HG03108 (cell line): ENCODE measurements at regions not wholly inside any gene's neighbourhood (a gene's known extent, or its start where the extent isn't known, plus 50 kb on each side); places are given as distances from the start of the nearest gene placed in this dataset.
"Not testable (repeated sequence)": the region's sequence is repeated elsewhere in the genome, so short reads cannot be mapped to it uniquely, and the experiment has no call there.

ENCODE experiments used
- ATAC-seq: cut with Tn5 transposase; IDR thresholded peaks from one replicate; pipeline ENCODE4 v1.9.1; 2021; ENCODE audit warnings: moderate library complexity; ENCODE audit not compliant: unreplicated experiment

DNA sequence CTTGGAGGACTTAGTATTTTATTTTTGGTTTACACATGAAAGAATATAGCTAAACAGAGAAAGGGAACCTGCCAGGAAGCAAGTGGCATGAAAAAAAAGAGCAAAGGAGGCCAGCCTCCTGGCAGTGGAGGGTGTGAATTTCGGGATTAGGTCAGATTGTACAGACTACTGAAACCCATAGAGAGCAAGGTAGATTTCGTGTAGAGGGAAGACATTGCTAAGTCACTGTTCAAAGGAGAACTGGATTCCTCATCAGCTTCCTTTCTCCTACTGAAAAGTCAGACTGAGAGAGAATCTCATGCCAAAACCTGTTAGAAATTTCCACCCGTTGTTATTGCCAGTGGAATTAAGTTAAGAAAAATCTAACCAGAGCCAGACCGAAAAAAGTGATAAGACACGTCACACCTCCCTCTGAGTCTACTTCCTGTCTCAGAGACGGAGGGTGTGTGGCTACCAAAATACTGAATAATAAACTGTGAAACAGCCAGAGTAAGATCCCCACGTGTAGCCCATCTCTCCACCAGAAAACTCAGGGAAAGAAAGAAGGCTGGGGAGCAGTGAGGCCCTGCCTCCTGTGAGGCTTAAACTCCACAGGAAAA lies 118.8 kb downstream of the SKIDA1 start:
- no peak for ATAC-seq

DNA sequence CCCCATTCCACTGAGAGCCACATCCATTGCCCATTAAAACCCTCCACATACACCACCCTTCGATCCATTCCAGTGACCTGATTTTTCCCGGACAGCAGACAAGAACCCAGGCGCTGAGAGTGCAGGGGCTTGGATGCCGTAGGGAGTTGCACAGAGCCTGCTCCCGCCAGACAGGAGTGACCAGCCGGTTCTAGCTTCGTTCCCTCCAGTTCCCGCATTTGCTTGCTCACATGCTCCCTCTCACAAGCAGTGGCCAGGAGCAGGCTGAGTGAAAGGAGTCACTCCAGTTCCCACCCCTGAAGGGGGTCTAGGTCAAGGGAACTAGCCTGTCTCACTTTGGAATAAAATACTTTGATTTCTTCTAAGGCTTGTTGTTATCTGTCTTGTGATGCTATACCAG lies 119.5 kb downstream of the SKIDA1 start:
- no peak for ATAC-seq

DNA sequence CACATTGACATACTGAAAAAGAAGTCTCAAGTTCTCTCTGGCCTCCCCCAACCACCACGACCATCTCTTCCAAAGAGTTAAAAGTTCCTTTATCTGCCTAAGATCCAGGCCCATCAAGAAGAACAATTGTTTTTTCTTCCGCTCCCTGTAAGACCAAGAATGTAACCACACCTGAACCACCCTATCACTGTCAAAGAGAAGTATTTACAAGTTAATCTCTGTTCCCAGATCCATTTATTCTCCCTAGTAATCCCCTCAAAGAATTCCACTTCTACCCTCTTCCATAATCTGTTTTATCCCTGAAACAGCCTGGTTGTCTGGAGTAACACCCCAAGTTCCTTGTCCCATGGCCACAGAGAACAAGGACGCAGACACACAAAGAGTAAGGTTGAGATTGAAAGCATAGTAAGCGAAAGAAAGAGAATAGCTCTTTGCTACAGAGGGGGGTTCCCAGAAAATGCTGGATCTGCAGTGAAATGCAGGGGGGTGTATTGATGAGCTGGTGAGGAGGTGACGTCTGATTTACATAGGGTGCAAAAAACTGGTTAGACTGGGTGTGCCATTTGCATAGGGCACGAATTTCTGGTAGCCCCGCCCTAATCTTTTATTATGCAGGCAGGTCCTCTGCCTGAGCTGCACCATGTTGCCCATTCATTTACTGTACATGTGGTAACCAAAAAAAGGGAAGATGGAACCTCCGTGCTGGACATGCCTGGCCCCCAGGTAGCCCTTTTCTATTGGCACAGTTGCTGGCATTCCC lies 122.0 kb downstream of the SKIDA1 start:
- no peak for ATAC-seq

DNA sequence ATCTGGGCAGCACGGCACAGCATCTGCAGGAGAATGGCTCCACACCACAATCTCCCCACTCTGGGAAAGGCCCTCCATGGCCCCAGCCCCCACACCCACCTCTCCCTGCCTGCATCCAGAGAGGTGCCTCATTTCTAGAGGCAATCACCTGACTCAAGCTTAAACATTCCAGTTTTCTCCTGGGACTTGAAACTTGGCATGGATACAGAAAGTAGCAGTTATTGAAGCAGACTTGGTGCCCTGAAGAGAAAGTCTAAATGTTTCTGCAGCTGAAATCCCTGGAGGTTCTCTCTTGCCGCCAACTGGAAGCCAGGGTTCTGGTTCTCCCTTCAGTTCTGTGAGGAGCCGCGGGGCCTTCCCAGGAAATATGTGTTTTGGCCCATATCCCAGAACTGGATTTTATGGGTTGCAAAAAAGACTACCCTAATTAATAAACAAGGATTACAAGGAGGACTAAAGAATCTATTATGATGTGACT lies 122.8 kb downstream of the SKIDA1 start:
- ATAC-seq = no peak

DNA sequence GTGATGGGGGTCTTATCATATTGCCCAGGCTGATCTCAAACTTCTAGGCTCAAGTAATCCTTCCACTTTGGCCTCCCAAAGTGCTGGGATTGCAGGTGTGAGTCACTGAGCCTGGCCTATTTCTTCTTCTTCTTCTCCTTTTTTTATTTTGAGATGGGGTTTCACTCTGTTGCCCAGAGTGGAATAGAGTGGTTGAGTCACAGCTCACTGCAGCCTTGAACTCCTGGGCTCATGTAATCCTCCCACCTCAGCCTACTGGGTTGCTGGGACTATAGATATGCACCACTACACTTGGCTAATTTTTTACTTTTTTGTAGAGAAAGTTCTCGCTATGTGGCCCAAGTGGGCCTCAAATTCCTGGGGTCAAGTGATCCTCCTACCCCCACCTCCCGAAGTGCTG lies 124.3 kb downstream of the SKIDA1 start:
- ATAC-seq = no peak

DNA sequence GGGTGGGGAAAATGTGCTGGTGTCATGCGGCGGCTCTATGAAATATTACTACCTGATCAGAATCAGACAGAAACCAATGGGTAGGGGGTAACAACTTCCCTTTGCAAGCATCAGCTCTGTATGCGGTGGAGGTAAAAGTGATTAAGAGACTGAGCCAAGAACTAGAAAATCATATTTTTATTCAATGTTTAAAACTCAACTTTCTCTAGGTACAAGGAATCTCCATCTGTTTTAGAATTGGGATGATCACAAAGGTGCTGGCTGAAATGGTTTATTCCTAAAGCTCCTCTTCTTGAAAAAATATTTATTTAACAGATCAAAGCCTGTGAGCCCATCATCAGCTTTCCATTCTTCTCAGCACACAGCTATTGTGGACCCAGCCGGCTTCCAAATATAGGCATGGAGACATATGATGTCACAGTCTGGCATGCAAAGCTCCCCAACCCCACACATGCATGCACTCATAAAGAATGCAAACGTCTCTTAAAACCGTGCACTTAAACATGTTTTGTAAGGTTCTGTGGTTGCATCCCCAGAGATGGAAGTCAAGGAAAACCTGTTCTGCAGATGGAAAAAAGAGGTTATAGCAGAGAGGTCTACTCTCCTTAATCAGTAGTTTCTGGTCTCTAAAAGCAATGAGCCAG lies 126.0 kb downstream of the SKIDA1 start:
- no peak for ATAC-seq

DNA sequence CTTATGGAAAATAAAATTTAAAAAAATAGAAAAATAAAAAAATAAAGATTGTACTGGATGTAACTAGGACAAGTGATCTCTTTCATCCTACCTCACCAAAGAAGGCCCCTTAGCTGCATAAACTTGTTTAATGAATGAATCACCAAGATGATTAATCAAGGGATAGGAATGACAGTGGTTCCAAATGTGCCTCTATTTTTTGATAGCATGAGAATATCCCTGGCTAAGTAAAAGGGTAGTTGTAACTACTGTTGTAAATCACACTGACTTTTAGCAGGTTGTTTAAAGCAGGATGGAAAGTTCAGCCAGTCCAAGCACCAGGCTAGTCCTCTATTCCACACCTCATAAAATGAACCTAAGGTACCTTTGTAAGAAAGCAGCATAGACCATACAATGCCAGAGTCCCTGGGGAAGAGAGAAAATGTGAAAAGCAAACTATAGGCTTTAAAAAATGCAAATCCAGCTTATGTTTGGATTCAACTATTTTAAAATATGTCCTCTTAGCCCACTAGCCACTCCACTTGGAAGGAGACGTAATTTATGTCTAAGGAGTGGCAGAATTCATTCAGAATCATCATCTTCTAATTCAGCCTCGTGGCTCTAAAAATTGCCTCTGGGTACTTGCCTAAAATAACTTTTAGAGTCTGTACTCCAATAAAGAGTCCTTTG lies 126.8 kb downstream of the SKIDA1 start:
- no peak for ATAC-seq

DNA sequence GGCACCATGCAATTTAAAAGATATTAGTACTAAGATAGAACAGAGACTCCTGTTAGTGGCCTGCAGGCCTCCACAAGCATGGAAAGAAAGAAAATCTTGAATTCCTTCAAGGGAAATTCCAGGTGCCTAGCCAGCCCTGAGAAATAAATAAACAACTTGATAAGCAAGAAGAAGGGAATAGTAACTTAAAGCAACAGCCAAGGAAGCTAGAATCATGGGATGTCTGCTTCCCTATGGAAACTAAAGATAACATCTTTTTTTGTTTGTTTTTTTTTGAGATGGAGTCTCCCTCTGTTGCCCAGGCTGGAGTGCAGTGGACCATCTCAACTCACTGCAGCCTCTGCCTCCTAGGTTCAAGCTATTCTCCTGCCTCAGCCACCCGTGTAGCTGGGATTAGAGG lies 128.6 kb downstream of the SKIDA1 start:
- no peak for ATAC-seq

DNA sequence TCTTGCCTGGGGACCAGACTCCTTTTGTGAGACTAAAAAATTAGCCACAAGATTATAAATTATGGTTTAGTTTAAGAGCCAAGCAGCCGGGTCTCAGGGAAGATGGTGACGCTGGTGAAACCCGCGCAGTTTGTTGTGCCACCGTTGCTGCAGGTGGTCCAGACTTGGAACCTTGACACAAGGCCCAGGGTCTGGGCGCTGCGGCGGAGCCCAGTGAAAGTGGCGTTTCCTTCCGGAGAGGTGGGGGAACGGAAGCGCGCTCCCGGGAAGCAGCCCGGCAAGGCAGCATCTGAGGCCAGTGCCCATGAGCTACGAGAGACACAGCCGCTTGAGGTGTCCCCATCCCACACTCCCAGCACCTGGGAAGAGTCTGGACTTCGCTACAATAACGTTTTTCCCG lies 131.6 kb downstream of the SKIDA1 start:
- ATAC-seq = no peak

DNA sequence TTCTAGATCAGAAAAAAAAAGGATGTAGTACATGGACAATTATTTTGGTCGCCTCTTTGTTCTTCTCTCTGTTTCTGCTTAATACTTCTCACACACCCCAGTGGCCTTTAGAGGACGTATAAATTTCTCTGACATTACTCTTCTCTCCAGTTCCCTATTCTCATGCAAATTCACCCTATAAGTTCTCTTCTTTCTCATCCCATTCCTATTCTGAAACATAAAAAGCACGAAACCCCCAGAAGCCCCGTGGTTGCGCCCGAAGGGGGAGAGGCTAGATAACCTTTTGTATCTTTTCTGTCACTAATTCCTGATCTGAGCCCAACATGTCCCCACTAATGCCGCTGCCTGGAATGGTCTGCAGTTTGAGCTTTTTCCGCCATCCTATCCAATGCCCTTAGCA lies 136.9 kb downstream of the SKIDA1 start:
- no peak for ATAC-seq

DNA sequence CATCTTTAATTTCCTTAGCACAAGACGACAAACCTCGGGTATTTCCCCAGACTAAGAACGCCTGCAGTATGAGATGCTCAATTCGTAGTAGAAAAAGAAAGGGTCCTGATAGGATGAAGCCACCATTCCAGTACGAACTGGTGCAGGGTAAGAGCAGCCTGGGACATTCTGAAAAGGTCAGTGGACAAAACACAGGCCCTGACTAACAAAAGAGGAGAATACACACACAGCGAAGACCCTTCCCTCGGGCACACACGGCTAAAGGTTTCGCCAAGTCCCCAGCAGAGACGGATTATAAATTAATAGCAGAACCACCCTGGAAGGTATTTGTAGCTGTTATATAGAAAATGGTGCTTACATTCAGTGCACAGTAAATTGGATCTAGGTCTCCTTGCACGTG lies 137.6 kb downstream of the SKIDA1 start:
- ATAC-seq = no peak

DNA sequence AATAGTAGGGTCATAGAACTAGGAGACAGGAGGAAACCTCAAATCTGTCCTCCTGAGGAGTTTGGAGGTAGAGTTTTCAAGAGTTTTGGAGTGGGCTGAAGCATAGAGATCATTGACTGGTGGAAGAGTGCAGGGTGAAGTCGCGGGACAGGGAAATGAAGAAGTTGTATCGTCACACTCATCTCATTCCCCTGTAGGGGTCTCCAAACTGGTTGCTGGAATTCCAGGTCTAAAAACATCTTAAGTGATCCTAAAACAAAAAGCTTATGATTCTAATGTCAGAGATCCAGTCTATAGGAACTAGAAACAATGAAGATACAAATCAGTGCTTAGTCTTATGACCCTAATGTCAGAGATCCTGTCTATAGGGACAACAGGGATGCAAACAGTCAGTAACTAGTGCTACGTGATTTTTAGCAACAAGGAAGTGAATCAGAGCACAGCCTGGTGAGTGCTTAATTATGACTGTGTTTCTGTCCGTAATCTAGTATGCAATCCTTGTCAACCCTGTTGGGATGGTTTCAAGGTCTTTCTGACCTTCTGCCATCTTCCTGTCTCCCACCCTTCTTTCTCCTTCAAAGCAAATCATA lies 139.4 kb downstream of the SKIDA1 start:
- no peak for ATAC-seq

DNA sequence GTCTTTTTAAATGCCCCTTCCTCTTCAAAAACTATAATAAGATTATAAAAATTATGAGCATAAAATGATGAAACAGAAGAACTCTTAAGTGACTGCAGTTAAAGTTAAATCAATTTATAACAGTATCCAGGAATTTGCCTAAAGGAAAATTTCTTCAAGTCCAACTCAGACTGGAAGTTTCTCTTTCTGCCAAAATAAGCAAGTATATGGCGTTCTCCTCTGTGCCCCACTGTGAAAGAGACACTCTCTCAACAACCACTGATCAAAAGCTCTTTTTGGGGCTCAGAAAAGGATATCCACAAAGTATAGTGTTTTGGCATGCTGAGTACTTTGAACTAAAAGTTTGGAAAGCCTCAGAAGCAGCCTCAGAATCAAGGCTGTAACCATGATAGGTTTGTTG lies 139.9 kb downstream of the SKIDA1 start:
- ATAC-seq = no peak

DNA sequence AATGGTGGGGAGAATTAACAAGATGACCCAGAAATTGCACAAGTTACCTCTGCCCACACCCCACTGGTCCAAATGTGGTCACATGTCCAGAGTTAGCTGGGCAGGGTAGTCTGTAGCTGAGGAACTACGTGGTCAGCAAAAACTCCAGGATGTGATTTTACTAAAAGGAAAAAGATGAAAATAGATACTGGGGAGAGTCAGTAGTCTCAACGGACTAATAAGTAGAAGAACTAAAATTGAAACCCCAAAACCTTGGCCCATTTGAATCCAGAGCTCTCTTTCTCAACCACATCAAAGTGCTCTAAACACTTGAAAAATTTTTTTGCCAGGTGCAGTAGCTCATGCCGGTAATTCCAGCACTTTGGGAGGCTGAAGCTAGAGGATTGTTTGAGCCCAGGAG lies 146.3 kb downstream of the SKIDA1 start:
- no peak for ATAC-seq

DNA sequence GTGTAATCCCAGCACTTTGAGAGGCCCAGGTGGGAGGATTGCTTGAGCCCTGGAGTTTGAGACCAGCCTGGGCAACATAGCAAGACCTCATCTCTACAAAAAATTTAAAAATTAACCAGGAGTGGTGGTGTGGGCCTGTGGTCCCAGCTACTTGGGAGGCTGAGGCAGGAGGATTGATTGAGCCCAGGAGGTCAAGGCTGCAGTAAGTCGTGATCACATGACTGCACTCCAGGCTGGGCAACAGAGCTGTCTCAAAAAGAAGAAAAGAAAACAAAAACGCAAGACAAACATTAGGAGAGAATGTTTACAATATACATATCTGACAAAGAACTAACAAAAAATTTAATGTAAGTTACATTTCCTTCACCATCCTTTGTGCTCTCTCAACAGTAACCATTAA lies 150.2 kb downstream of the SKIDA1 start:
- ATAC-seq = not testable (repeated sequence)

DNA sequence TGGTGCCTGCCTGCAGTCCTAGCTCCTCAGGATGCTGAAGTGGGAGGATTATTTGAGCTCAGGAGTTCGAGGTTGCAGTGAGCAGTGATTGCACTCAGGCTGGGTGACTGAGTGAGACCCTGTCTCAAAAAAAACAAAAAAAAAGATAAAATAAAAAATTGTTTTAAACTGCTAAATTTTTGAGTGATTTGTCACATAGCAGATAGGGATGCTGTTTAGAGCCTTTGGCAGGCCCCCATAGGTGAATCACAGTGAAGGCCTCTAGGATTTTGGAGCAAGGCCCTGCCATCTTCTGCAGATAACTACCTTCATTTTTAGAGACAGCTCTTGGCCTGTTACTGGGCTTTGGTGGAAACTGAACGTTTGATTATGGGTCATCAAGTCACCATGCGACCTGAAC lies 151.6 kb downstream of the SKIDA1 start:
- ATAC-seq = not testable (repeated sequence)

DNA sequence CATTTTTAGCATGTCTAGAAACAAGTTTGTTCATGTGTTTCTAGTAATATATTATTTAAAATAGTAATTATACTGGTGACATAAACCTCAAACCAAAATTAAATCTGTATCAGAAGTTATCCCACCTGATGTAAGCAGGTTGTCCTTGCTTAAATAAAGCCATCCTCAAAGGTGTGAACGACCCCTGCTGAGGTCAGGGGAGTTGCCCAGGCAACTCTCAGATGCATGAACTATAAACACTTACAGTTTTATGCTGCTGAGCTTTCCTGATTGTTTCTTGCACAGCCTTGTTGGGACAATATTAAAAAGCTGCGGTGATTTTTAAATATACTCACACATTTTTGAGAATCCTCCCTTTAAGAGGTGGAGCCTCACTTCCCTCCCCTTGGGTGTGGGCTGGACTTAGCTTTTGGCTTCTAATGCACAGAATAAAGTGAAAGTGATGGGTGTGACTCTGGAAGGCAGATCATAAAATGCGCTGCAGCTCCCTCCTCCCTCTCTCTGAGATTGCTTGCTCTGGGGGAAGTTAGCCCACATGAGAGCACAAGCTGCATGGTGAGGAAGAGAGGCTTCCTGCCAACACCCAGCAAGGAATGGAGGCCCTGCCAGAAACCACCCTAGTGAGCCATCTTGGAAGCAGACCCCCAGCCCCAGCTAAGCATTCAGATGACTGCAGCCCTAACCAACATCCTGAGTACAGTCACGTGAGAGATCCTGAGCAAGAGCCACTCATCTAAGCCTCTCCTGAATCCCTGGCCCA lies 152.7 kb downstream of the SKIDA1 start:
- no peak for ATAC-seq

DNA sequence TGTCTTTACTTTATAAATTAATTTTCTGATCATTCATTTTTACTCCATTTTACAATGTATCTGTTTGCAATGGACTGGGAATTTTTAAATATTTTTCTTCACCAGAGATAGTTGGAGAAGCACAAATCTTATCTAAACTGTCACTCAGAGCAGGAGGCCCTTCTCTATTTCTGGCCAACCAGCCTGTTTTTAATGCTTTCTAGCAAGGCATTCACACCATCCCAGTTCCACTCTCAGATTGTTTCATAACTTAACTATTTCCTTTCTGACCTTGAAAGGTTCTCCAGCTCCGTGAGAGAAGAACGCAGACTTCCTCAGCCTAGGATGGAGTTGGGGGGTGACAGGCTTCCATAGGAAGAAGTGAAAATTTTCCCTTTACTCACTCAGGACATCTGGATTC lies 155.8 kb downstream of the SKIDA1 start:
- no peak for ATAC-seq

DNA sequence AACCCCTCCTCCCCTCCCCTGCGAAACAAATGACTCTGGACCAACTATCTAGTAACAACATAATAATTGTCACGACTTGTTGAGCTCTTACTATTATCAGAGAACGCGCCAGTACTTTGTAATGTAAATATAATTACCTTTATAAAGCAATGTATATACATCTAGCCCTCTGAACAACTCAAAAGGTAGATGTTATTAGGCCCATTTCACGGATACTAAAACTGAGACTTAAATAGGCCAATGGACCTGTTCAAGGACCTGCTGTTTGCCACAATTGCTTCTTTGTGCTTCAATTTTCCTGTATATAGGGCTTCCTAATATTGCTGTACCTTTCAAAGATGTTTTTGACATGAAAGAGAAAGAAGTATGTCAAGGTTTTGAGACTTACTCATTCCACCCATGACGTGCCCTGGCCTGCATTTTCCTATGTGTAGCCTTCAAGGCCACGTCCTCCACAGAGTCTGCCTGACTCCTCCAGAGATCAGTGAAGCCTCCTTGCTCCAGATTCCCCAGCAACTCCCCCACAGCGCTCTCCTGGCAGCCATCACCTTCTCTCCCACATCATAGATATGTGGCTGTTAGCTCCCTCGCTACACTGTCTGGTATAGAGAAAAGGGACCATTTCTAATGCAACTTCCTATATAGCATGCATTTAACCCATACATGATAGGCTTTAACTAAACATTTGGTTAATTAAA lies 156.6 kb downstream of the SKIDA1 start:
- no peak for ATAC-seq

DNA sequence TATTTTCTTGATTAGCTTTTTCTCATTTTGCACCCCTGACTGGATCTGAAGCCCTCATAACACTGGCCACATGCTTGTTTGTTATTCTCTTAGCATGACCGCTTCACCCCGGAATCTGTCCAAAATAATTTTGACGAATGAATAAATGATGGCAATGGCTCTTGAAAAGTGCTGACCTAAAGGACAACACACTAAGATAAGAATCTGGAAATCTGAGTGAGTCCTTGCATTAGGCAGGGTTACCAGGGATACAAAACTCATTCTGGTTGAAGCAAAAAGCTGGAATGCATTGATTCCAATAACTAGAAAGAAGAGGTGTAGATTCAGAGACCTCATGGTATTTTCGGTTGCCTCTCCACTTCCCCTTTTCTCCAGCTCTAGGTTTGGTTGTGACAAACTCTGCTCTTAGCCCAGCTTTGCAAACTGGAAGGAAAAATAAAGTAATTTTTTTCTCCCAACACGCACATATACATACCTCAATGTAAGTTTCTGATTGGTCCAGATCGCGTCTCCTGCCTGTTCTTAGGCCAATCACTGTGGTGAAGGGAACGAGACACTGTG lies 157.4 kb downstream of the SKIDA1 start:
- ATAC-seq = no peak
